Brain microvascular endothelial cell (primary cell): ENCODE measurements at regions not wholly inside any gene's neighbourhood (a gene's known extent, or its start where the extent isn't known, plus 50 kb on each side); places are given as distances from the start of the nearest gene placed in this dataset.

Experiments
- DNase-seq: peaks from one replicate; pipeline ENCODE4 v3.0.0-alpha.2; 2020
- H3K27ac ChIP-seq: fragments of 250-450 bp; sonication (Bioruptor Pico); 2 replicates; pipeline ENCODE4 v1.5.1; 2020; ENCODE audit warnings: mild to moderate bottlenecking, moderate library complexity
- H3K27me3 ChIP-seq: fragments of 250-450 bp; sonication (Bioruptor Pico); replicated peaks from 2 replicates; pipeline ENCODE4 v1.5.1; 2020; ENCODE audit warnings: mild to moderate bottlenecking
- H3K36me3 ChIP-seq: fragments of 250-450 bp; sonication (Bioruptor Pico); replicated peaks from 2 replicates; pipeline ENCODE4 v1.5.1; 2020; ENCODE audit warnings: mild to moderate bottlenecking
- H3K4me3 ChIP-seq: 2 replicates; pipeline ENCODE4 v1.5.1; 2011; ENCODE audit warnings: low read depth, mild to moderate bottlenecking, control low read depth, low read length, moderate library complexity
- CTCF ChIP-seq: IDR thresholded peaks from 2 replicates; pipeline ENCODE4 v1.5.1; 2011; ENCODE audit warnings: low read depth, mild to moderate bottlenecking, moderate library complexity, low read length, control low read depth, inconsistent platforms; ENCODE audit errors: missing control alignments
- in situ Hi-C: cut with HindIII; loops from 2 replicates; pipeline ENCODE4 v1.10.0; 2017; ENCODE audit warnings: low sequenced_read_pairs, low pct_ligation_motif_present

- H3K36me3 ChIP-seq = no peaks in the 10 kb centered on the region
- DNase-seq = no peak
- no peak for TF ChIP-seq CTCF
- in situ Hi-C loops = no loop called here
- no peaks in the 10 kb centered on the region for H3K27me3 ChIP-seq
- no peak overlapping the region for H3K4me3 ChIP-seq
- no peak overlapping the region for H3K27ac ChIP-seq
Observed at GRCh38 chr1:96306809-96307560, 414.6 kb upstream of the PTBP2 start.

- in situ Hi-C loops = no loop called here
- TF ChIP-seq CTCF = no peak
- no peaks in the 10 kb centered on the region for H3K27me3 ChIP-seq
- DNase-seq = no peak
- no peaks in the 10 kb centered on the region for H3K36me3 ChIP-seq
- no peak overlapping the region for H3K27ac ChIP-seq
- H3K4me3 ChIP-seq = no peak overlapping the region
Observed at GRCh38 chr1:96308314-96308713, 413.3 kb upstream of the PTBP2 start.

GRCh38 chr1:96309783-96310182, 411.8 kb upstream of the PTBP2 start:
- in situ Hi-C loops = no loop called here
- no peak for TF ChIP-seq CTCF
- peak; percentile 76 for DNase-seq
- no peak overlapping the region for H3K4me3 ChIP-seq
- H3K36me3 ChIP-seq = no peaks in the 10 kb centered on the region
- no peak overlapping the region for H3K27ac ChIP-seq
- H3K27me3 ChIP-seq = no peaks in the 10 kb centered on the region

GRCh38 chr1:96313216-96313615, 408.4 kb upstream of the PTBP2 start:
- Histone ChIP-seq H3K27ac (no peak overlapping the region), H3K4me3 (no peak overlapping the region), H3K27me3 (no peaks in the 10 kb centered on the region), H3K36me3 (no peaks in the 10 kb centered on the region)
- in situ Hi-C loops = no loop called here
- TF ChIP-seq CTCF = no peak
- peak; percentile 39 for DNase-seq

GRCh38 chr1:96329121-96329520, 392.5 kb upstream of the PTBP2 start:
- no peaks in the 10 kb centered on the region for H3K27me3 ChIP-seq
- in situ Hi-C loops = no loop called here
- peak; percentile 13 for DNase-seq
- H3K27ac ChIP-seq = no peak overlapping the region
- no peak for TF ChIP-seq CTCF
- no peak overlapping the region for H3K4me3 ChIP-seq
- H3K36me3 ChIP-seq = no peaks in the 10 kb centered on the region

GRCh38 chr1:96331596-96331995, 390.0 kb upstream of the PTBP2 start:
- in situ Hi-C loops = no loop called here
- no peak for DNase-seq
- H3K27ac ChIP-seq = no peak overlapping the region

More at GRCh38 chr1:96331596-96331995, 390.0 kb upstream of the PTBP2 start:
- Histone ChIP-seq H3K36me3 (no peaks in the 10 kb centered on the region), H3K4me3 (no peak overlapping the region), H3K27me3 (no peaks in the 10 kb centered on the region)
- no peak for TF ChIP-seq CTCF
